ENCODE measurements at regions not wholly inside any gene's neighbourhood (a gene's known extent, or its start where the extent isn't known, plus 50 kb on each side); places are given as distances from the start of the nearest gene placed in this dataset.
"Not testable (repeated sequence)": the region's sequence is repeated elsewhere in the genome, so short reads cannot be mapped to it uniquely, and the experiment has no call there.

GRCh38 chr11:71638801-71639519, 56.3 kb upstream of the KRTAP5-11 start:
- intact Hi-C loops (cut with DNase I, micrococcal nuclease); ATAC-seq: not testable (repeated sequence)
- peak in 1 of 2 donors; percentile 70 for DNase-seq

- DNase-seq: peak in 1 of 2 donors; percentile 19
- ATAC-seq; intact Hi-C loops (cut with DNase I, micrococcal nuclease): not testable (repeated sequence)
Observed at GRCh38 chr11:71639520-71639849, 56.8 kb upstream of the KRTAP5-11 start.

GRCh38 chr11:71639916-71640315, 57.2 kb upstream of the KRTAP5-11 start:
- DNase-seq; ATAC-seq; intact Hi-C loops (cut with DNase I, micrococcal nuclease): not testable (repeated sequence)

GRCh38 chr11:71647078-71647477, 64.4 kb upstream of the KRTAP5-11 start:
- DNase-seq; ATAC-seq; intact Hi-C loops (cut with DNase I, micrococcal nuclease): not testable (repeated sequence)

GRCh38 chr11:71652998-71653397, 70.3 kb upstream of the KRTAP5-11 start:
- DNase-seq; intact Hi-C loops (cut with DNase I, micrococcal nuclease); ATAC-seq: not testable (repeated sequence)

GRCh38 chr11:71654423-71654822, 71.7 kb upstream of the KRTAP5-11 start:
- ATAC-seq; intact Hi-C loops (cut with DNase I, micrococcal nuclease); DNase-seq: not testable (repeated sequence)

GRCh38 chr11:71655041-71655440, 72.4 kb upstream of the KRTAP5-11 start:
- intact Hi-C loops (cut with DNase I, micrococcal nuclease); ATAC-seq; DNase-seq: not testable (repeated sequence)

- ATAC-seq; intact Hi-C loops (cut with DNase I, micrococcal nuclease); DNase-seq: not testable (repeated sequence)
Observed at GRCh38 chr11:71656513-71656912, 73.8 kb upstream of the KRTAP5-11 start.

GRCh38 chr11:71664941-71665340, 82.3 kb upstream of the KRTAP5-11 start:
- intact Hi-C loops (cut with DNase I, micrococcal nuclease); DNase-seq; ATAC-seq: not testable (repeated sequence)

GRCh38 chr11:71698110-71698509, 115.4 kb upstream of the KRTAP5-11 start:
- ATAC-seq; DNase-seq; intact Hi-C loops (cut with DNase I, micrococcal nuclease): not testable (repeated sequence)

- ATAC-seq; intact Hi-C loops (cut with DNase I, micrococcal nuclease): not testable (repeated sequence)
- DNase-seq: peak in 1 of 2 donors; percentile 41
Observed at GRCh38 chr11:71698961-71699360, 116.3 kb upstream of the KRTAP5-11 start.

GRCh38 chr11:71701435-71702291, 119.0 kb upstream of the KRTAP5-11 start:
- DNase-seq; ATAC-seq; intact Hi-C loops (cut with DNase I, micrococcal nuclease): not testable (repeated sequence)

GRCh38 chr11:71705086-71705737, 122.5 kb upstream of the KRTAP5-11 start:
- DNase-seq; intact Hi-C loops (cut with DNase I, micrococcal nuclease); ATAC-seq: not testable (repeated sequence)

GRCh38 chr11:71705738-71706432, 123.2 kb upstream of the KRTAP5-11 start:
- DNase-seq; ATAC-seq; intact Hi-C loops (cut with DNase I, micrococcal nuclease): not testable (repeated sequence)

GRCh38 chr11:71707083-71707482, 124.4 kb upstream of the KRTAP5-11 start:
- DNase-seq; intact Hi-C loops (cut with DNase I, micrococcal nuclease); ATAC-seq: not testable (repeated sequence)

GRCh38 chr11:71709541-71709940, 123.5 kb upstream of the DEFB108B start:
- DNase-seq; ATAC-seq; intact Hi-C loops (cut with DNase I, micrococcal nuclease): not testable (repeated sequence)

- ATAC-seq: not testable (repeated sequence)
- DNase-seq: peak; percentile 30 to 33
Observed at GRCh38 chr11:71710171-71710671, 122.8 kb upstream of the DEFB108B start.

GRCh38 chr11:71710701-71711385, 122.2 kb upstream of the DEFB108B start:
- ATAC-seq; intact Hi-C loops (cut with DNase I, micrococcal nuclease); DNase-seq: not testable (repeated sequence)

More at GRCh38 chr11:71710171-71710671, 122.8 kb upstream of the DEFB108B start:
- intact Hi-C loops (cut with DNase I, micrococcal nuclease): not testable (repeated sequence)
